ENCODE measurements at regions not wholly inside any gene's neighbourhood (a gene's known extent, or its start where the extent isn't known, plus 50 kb on each side); places are given as distances from the start of the nearest gene placed in this dataset.
"Not testable (repeated sequence)": the region's sequence is repeated elsewhere in the genome, so short reads cannot be mapped to it uniquely, and the experiment has no call there.

DNA sequence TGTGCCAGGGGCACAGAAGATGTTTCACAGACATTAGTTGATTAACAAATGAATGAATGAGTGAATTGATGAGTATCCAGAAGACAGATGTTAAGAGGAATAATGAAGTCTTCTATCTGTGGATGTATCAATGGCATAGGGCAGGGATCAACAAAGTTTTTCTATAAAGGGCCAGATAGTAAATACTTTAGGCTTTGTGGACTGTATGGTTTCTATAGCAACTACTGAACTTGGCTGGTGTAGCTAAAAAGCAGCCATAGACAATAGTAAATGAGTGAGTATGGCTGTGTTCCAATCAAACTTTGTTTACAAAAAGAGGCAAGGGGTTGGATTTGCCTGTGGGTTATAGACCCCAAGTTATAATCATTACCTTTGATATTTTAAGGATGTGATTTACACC, 144.0 kb downstream of the PRL start:
- intact Hi-C loops (cut with DNase I, micrococcal nuclease): no loop called here
- H3K36me3 ChIP-seq (ENCODE audit: low read depth): no peaks in the 10 kb centered on the region

DNA sequence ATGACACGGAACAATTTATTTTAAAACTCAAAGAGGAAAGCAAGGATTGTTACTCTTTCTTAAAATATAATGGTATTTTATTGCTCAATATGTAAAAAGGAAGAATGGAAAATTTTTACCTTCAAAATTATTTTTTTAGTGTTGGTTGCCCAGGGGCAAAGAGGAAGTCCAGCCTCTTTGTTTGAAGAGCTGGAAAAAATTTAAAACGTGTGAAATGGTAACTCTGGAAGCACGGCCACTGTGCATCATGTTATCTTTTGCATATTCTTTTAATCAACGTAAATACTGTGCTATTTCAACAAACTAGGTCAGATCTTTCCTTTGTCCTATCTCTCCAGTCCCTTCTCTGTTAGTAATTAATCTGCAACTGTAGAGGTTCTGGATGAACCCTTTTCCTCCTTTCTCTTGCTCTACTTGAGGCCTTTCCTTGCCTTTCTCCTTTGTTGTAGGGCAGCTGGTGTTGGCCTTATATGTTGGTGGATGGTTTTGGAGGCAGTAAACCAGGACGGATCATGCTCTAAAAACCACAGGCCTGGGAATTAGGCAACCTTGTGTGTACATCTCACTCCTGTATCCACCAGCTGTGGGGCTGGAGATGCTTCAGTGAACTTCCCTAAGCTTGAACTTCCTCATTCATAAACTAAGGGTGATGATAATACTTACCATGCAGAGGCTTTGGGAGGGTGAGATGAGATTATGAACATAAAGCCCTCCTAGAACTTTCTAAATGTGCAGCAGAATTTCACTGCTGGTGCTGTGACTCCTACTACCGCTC, 143.3 kb downstream of the PRL start:
- no peak for DNase-seq
- no peaks in the 10 kb centered on the region for H3K9me3 ChIP-seq
- no peak for ATAC-seq
- H3K4me1 ChIP-seq (ENCODE audit: low read depth): no peaks in the 10 kb centered on the region
- no peaks in the 10 kb centered on the region for H3K36me3 ChIP-seq (ENCODE audit: low read depth)
- TF ChIP-seq, protein P1, sequence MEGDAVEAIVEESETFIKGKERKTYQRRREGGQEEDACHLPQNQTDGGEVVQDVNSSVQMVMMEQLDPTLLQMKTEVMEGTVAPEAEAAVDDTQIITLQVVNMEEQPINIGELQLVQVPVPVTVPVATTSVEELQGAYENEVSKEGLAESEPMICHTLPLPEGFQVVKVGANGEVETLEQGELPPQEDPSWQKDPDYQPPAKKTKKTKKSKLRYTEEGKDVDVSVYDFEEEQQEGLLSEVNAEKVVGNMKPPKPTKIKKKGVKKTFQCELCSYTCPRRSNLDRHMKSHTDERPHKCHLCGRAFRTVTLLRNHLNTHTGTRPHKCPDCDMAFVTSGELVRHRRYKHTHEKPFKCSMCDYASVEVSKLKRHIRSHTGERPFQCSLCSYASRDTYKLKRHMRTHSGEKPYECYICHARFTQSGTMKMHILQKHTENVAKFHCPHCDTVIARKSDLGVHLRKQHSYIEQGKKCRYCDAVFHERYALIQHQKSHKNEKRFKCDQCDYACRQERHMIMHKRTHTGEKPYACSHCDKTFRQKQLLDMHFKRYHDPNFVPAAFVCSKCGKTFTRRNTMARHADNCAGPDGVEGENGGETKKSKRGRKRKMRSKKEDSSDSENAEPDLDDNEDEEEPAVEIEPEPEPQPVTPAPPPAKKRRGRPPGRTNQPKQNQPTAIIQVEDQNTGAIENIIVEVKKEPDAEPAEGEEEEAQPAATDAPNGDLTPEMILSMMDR (IDR thresholded peaks at IDR 0.05): no peak
- H3K4me3 ChIP-seq: no peak overlapping the region
- intact Hi-C loops (cut with DNase I, micrococcal nuclease): no loop called here

More for the DNA sequence above, 144.0 kb downstream of the PRL start:
- TF ChIP-seq, protein P1 (IDR thresholded peaks at IDR 0.05): no peak
- peaks cover 4% of the 10 kb centered on the region for H3K4me1 ChIP-seq (ENCODE audit: low read depth)
- no peaks in the 10 kb centered on the region for H3K9me3 ChIP-seq
- ATAC-seq (no peak), DNase-seq (no peak)
- no peak overlapping the region for H3K4me3 ChIP-seq

DNA sequence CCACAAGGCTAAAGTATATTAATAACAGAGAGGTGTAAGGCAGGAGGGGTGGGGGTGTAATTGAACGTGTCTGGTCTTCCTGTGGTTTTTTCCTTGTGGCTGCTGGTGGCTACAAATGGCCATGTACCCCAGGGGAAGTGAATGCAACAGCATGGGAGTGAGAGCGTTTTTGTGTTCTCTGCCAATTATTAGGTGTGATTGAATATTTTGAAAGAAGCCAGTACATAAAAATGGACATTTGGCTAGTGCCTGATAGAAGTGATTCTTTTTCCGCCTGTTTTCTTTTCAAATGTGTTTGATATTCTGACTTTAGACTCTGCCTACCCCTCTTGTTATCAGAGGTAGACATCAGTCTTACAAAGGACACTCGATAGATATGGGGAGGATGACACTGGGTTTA, 141.3 kb downstream of the PRL start:
- TF ChIP-seq, protein P1 (IDR thresholded peaks at IDR 0.05): no peak
- H3K36me3 ChIP-seq (ENCODE audit: low read depth): no peaks in the 10 kb centered on the region
- H3K9me3 ChIP-seq: no peaks in the 10 kb centered on the region
- no peaks in the 10 kb centered on the region for H3K4me1 ChIP-seq (ENCODE audit: low read depth)
- no peak overlapping the region for H3K4me3 ChIP-seq
- ATAC-seq (no peak), DNase-seq (no peak)
- intact Hi-C loops (cut with DNase I, micrococcal nuclease): no loop called here

DNA sequence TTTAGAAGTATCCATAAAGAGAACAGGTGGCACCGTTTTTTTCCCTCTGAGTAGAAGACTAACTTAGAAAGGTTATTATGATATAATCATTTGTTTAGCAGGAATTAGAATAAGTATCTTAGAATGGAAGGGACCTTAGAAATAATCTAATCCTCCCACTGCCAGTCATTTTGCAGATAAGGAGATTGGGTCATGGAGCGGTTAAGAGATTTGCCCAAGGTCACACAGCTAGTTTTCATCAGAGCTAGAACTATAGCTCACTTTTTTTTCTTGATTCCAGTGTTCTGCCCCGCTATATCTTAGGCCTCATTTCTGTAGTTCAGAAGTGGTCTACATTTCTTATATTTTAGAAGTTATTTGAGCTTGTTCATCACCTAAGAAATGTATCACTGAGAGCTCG, 139.6 kb downstream of the PRL start:
- Histone ChIP-seq H3K9me3 (no peaks in the 10 kb centered on the region), H3K4me3 (no peak overlapping the region), H3K36me3 (ENCODE audit: low read depth) (no peaks in the 10 kb centered on the region), H3K4me1 (ENCODE audit: low read depth) (no peaks in the 10 kb centered on the region)
- intact Hi-C loops (cut with DNase I, micrococcal nuclease): no loop called here
- TF ChIP-seq, protein P1 (IDR thresholded peaks at IDR 0.05): no peak
- ATAC-seq (no peak), DNase-seq (no peak)

DNA sequence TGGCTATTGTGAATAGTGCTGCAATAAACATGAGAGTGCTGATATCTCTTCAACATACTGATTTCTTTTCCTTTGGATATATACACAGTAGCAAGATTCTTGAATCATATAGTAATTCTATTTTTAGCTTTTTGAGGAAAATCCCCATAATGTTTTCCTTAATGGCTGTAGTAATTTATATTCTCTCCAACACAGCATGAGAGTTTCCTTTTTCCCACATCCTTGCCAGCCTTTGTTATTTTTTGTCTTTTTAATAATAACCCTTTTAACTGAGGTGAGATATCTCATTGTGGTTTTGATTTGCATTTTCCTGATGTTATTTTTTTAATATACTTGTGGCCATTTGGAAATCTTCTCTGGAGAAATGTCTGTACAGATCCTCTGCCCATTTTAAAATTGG, 132.6 kb downstream of the PRL start:
- no peak overlapping the region for H3K4me3 ChIP-seq
- no peak for DNase-seq
- intact Hi-C loops (cut with DNase I, micrococcal nuclease): no loop called here
- TF ChIP-seq, protein P1 (IDR thresholded peaks at IDR 0.05): no peak
- no peak for ATAC-seq
- H3K36me3 ChIP-seq (ENCODE audit: low read depth): no peaks in the 10 kb centered on the region
- H3K4me1 ChIP-seq (ENCODE audit: low read depth): no peaks in the 10 kb centered on the region
- no peaks in the 10 kb centered on the region for H3K9me3 ChIP-seq

DNA sequence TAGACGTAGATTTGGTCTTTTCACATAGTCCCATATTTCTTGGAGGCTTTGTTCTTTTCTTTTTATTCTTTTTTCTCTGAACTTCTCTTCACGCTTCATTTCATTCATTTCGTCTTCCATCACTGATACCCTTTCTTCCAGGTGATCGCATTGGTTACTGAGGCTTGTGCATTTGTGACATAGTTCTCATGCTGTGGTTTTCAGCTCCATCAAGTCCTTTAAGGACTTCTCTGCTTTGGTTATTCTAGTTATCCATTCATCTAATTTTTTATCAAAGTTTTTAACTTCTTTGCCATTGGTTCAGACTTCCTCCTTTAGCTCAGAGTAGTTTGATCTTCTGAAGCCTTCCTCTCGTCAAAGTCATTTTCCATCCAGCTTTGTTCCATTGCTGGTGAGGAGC, 125.8 kb downstream of the PRL start:
- ATAC-seq; intact Hi-C loops (cut with DNase I, micrococcal nuclease): not testable (repeated sequence)

DNA sequence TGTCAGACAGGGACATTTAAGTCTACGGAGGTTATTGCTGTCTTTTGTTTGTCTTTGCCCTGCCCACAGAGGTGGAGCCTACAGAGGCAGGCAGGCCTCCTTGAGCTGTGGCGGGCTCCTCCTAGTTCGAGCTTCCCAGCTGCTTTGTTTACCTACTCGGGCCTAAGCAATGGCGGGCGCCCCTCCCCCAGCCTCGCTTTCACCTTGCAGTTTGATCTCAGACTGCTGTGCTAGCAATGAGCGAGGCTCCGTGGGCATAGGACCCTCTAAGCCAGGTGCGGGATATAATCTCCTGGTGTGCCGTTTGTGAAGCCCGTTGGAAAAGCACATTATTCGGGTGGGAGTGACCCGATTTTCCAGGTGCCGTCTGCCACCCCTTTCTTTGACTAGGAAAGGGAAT, 125.0 kb downstream of the PRL start:
- ATAC-seq; intact Hi-C loops (cut with DNase I, micrococcal nuclease); H3K36me3 ChIP-seq (ENCODE audit: low read depth); H3K4me3 ChIP-seq; DNase-seq; H3K4me1 ChIP-seq (ENCODE audit: low read depth): not testable (repeated sequence)
- peaks cover 20% of the 10 kb centered on the region for H3K9me3 ChIP-seq

More for the DNA sequence above, 125.8 kb downstream of the PRL start:
- not testable (repeated sequence) for H3K4me1 ChIP-seq (ENCODE audit: low read depth); H3K4me3 ChIP-seq; H3K36me3 ChIP-seq (ENCODE audit: low read depth); DNase-seq
- H3K9me3 ChIP-seq: peaks cover 20% of the 10 kb centered on the region
